ENCODE measurements at regions not wholly inside any gene's neighbourhood (a gene's known extent, or its start where the extent isn't known, plus 50 kb on each side); places are given as distances from the start of the nearest gene placed in this dataset.

GRCh38 chr12:38113991-38114390 lies 202.6 kb upstream of the ALG10B start:
- H3K36me3 ChIP-seq (ENCODE audit: control insufficient read depth in 2 of 4, insufficient read depth in 4 of 4, low read length in 3 of 4) = no peaks in the 10 kb centered on the region
- peaks cover 0 to 5% of the 10 kb centered on the region in 2 experiments for H4K20me1 ChIP-seq (replicated peaks in 1 of 2; ENCODE audit: control insufficient read depth in 1 of 2, insufficient read depth in 2 of 2, low read length in 2 of 2)
- no peak overlapping the region for H3K18ac ChIP-seq (ENCODE audit: extremely low read depth, low read length)
- H4K8ac ChIP-seq (ENCODE audit: extremely low read depth, insufficient read depth, low read length) = no peak overlapping the region
- H3K56ac ChIP-seq (replicated peaks; ENCODE audit: insufficient read length, low read depth, low read length) = no peak overlapping the region
- H3K14ac ChIP-seq (ENCODE audit: insufficient read length) = no peak overlapping the region
- no peaks in the 10 kb centered on the region for H3K79me1 ChIP-seq (ENCODE audit: low read depth, low read length)
- ChIA-PET POLR2A (ENCODE audit: partially characterized antibody) (no interaction called here), CTCF (ENCODE audit: partially characterized antibody) (no interaction called here)
- no peak overlapping the region for H3K27ac ChIP-seq (ENCODE audit: low read depth, low read length)
- no peak overlapping the region for H2BK5ac ChIP-seq (ENCODE audit: low read depth, low read length)
- H4K91ac ChIP-seq (replicated peaks; ENCODE audit: insufficient read length, low read length) = no peak overlapping the region
- no peak overlapping the region for H3K9ac ChIP-seq (replicated peaks in 1 of 4; ENCODE audit: extremely low read depth in 1 of 4, low read depth in 3 of 4, low read length in 3 of 4)
- DNase-seq (ENCODE audit: low read depth in 1 of 2, low spot score in 2 of 2) (no peak), FAIRE-seq (no peak)
- no peak overlapping the region for H4K5ac ChIP-seq (ENCODE audit: insufficient read length, low read depth, low read length)
- H2AK5ac ChIP-seq (ENCODE audit: low read depth, low read length) = no peak overlapping the region
- no peak overlapping the region for H2BK12ac ChIP-seq (ENCODE audit: low read depth, low read length)
- H3K23ac ChIP-seq (ENCODE audit: insufficient read length) = no peak overlapping the region
- no peak overlapping the region for H2BK120ac ChIP-seq (replicated peaks; ENCODE audit: low read depth, low read length)
- H3K4me2 ChIP-seq (ENCODE audit: insufficient read depth in 1 of 2, low read depth in 2 of 2, low read length in 2 of 2) = no peak overlapping the region
- no peak overlapping the region for H3K4me3 ChIP-seq (ENCODE audit: extremely low read depth in 1 of 4, insufficient read depth in 2 of 4, low read depth in 3 of 4, low read length in 4 of 4)
- H3K4ac ChIP-seq (replicated peaks; ENCODE audit: insufficient read length, low read depth, low read length) = no peak overlapping the region
- H3K9me3 ChIP-seq (ENCODE audit: insufficient read depth in 2 of 2, low read depth in 1 of 2, low read length in 1 of 2) = peaks cover 64 to 81% of the 10 kb centered on the region in 2 experiments
- no peak overlapping the region for H2BK20ac ChIP-seq (ENCODE audit: low read length)
- no peaks in the 10 kb centered on the region for H3K27me3 ChIP-seq (replicated peaks in 1 of 4; ENCODE audit: control insufficient read depth in 3 of 4, extremely low read depth in 1 of 4, insufficient read depth in 3 of 4, low read length in 3 of 4)
- H3K23me2 ChIP-seq (ENCODE audit: low read depth, low read length) = peaks cover 7% of the 10 kb centered on the region; the same call in 1 of the 2 replicates
- H2AFZ ChIP-seq (ENCODE audit: low read length) = no peak overlapping the region
- no peak overlapping the region for H2BK15ac ChIP-seq (ENCODE audit: low read length)
- no peaks in the 10 kb centered on the region for H3K4me1 ChIP-seq (replicated peaks in 1 of 4; ENCODE audit: control insufficient read depth in 3 of 4, insufficient read depth in 4 of 4, low read length in 3 of 4)
- 76% methylated on average over 5 of the region's 5 CpGs; no CpG with 5 or more reads in 1 of the 2 experiments for WGBS, 2 experiments (ENCODE audit: extremely low coverage in 1 of 2, insufficient coverage in 1 of 2, insufficient read length in 1 of 2, insufficient replicate concordance in 2 of 2, low coverage in 1 of 2, low lambda C conversion rate in 2 of 2, missing lambda C conversion rate in 1 of 2)
- H3K79me2 ChIP-seq (ENCODE audit: control insufficient read depth in 1 of 2, insufficient read depth in 2 of 2, low read length in 2 of 2) = no peaks in the 10 kb centered on the region
- no peak for TF ChIP-seq ATF2 (IDR thresholded peaks at IDR 0.05; ENCODE audit: low read length)
- TF ChIP-seq YY1 (IDR thresholded peaks at IDR 0.05; ENCODE audit: low read depth, low read length) = no peak
- TF ChIP-seq RFX5 (IDR thresholded peaks at IDR 0.05; ENCODE audit: borderline replicate concordance, low read depth, low read length) = no peak
- TF ChIP-seq KDM1A (IDR thresholded peaks at IDR 0.05; ENCODE audit: borderline replicate concordance, low read length) = no peak
- no peak for TF ChIP-seq CTCF (IDR thresholded peaks at IDR 0.05; ENCODE audit: control extremely low read depth in 1 of 3, insufficient read depth in 1 of 3, low read depth in 1 of 3, low read length in 3 of 3)
- no peak for TF ChIP-seq RAD21 (IDR thresholded peaks at IDR 0.05 in 1 of 2, conservative IDR thresholded peaks at IDR 0.05 in 1 of 2; ENCODE audit: low read depth in 2 of 2, low read length in 2 of 2)
- TF ChIP-seq CEBPB (IDR thresholded peaks at IDR 0.05; ENCODE audit: low read depth, low read length) = no peak
- TF ChIP-seq BACH1 (IDR thresholded peaks at IDR 0.05; ENCODE audit: low read length) = no peak
- no peak for TF ChIP-seq EZH2 (IDR thresholded peaks at IDR 0.05; ENCODE audit: low read depth, low read length, severe bottlenecking)
- TF ChIP-seq SIRT6 (IDR thresholded peaks at IDR 0.05; ENCODE audit: low read length) = no peak
